ENCODE measurements at regions not wholly inside any gene's neighbourhood (a gene's known extent, or its start where the extent isn't known, plus 50 kb on each side); places are given as distances from the start of the nearest gene placed in this dataset.

DNA sequence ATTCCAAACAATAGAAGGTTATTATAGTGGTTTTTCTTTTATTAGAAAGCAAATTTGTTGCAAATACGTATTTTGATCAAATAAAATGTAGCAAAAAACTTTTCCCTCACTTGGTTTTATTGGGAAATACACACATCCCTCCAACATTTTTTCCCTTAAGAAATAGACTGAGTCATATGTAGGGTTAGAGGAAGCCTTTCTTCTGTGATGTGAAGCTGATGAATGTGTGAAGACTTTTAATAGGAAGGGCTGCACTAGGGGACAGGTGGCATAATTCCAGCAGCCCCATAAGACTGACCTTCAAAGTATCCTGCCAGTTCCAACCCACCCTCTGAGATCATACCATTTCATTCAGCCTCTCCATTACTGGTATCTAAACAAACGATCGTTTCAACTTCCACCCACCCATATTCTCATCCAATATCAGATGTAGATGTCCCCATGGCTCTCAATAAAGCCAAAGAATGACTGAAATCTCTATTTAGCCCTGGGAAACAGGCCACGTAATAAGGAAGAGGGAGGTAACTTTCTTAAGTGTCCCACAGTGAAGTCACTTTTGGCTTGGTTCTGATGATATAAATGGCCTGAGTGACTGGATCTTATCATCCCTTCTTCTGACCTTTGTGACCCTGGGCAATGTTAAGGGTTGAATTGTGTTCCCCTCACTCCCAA, 64.7 kb upstream of the LPAR1 start:
- TF ChIP-seq, protein P1, sequence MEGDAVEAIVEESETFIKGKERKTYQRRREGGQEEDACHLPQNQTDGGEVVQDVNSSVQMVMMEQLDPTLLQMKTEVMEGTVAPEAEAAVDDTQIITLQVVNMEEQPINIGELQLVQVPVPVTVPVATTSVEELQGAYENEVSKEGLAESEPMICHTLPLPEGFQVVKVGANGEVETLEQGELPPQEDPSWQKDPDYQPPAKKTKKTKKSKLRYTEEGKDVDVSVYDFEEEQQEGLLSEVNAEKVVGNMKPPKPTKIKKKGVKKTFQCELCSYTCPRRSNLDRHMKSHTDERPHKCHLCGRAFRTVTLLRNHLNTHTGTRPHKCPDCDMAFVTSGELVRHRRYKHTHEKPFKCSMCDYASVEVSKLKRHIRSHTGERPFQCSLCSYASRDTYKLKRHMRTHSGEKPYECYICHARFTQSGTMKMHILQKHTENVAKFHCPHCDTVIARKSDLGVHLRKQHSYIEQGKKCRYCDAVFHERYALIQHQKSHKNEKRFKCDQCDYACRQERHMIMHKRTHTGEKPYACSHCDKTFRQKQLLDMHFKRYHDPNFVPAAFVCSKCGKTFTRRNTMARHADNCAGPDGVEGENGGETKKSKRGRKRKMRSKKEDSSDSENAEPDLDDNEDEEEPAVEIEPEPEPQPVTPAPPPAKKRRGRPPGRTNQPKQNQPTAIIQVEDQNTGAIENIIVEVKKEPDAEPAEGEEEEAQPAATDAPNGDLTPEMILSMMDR (IDR thresholded peaks at IDR 0.05; ENCODE audit: low read depth, low read length, missing input control) = no peak
- TF ChIP-seq, protein P2, sequence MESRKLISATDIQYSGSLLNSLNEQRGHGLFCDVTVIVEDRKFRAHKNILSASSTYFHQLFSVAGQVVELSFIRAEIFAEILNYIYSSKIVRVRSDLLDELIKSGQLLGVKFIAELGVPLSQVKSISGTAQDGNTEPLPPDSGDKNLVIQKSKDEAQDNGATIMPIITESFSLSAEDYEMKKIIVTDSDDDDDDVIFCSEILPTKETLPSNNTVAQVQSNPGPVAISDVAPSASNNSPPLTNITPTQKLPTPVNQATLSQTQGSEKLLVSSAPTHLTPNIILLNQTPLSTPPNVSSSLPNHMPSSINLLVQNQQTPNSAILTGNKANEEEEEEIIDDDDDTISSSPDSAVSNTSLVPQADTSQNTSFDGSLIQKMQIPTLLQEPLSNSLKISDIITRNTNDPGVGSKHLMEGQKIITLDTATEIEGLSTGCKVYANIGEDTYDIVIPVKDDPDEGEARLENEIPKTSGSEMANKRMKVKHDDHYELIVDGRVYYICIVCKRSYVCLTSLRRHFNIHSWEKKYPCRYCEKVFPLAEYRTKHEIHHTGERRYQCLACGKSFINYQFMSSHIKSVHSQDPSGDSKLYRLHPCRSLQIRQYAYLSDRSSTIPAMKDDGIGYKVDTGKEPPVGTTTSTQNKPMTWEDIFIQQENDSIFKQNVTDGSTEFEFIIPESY (IDR thresholded peaks at IDR 0.05) = no peak
- TF ChIP-seq HNF4G (IDR thresholded peaks at IDR 0.05) = no peak
- no peak for TF ChIP-seq JUND (IDR thresholded peaks at IDR 0.05)
- TF ChIP-seq GABPA (IDR thresholded peaks at IDR 0.05 in 1 of 2, conservative IDR thresholded peaks at IDR 0.05 in 1 of 2) = no peak
- TF ChIP-seq, protein P3, sequence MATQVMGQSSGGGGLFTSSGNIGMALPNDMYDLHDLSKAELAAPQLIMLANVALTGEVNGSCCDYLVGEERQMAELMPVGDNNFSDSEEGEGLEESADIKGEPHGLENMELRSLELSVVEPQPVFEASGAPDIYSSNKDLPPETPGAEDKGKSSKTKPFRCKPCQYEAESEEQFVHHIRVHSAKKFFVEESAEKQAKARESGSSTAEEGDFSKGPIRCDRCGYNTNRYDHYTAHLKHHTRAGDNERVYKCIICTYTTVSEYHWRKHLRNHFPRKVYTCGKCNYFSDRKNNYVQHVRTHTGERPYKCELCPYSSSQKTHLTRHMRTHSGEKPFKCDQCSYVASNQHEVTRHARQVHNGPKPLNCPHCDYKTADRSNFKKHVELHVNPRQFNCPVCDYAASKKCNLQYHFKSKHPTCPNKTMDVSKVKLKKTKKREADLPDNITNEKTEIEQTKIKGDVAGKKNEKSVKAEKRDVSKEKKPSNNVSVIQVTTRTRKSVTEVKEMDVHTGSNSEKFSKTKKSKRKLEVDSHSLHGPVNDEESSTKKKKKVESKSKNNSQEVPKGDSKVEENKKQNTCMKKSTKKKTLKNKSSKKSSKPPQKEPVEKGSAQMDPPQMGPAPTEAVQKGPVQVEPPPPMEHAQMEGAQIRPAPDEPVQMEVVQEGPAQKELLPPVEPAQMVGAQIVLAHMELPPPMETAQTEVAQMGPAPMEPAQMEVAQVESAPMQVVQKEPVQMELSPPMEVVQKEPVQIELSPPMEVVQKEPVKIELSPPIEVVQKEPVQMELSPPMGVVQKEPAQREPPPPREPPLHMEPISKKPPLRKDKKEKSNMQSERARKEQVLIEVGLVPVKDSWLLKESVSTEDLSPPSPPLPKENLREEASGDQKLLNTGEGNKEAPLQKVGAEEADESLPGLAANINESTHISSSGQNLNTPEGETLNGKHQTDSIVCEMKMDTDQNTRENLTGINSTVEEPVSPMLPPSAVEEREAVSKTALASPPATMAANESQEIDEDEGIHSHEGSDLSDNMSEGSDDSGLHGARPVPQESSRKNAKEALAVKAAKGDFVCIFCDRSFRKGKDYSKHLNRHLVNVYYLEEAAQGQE (IDR thresholded peaks at IDR 0.05) = no peak
- TF ChIP-seq TAF1 (conservative IDR thresholded peaks at IDR 0.05) = no peak
- TF ChIP-seq RXRA (IDR thresholded peaks at IDR 0.05) = no peak

Measured in liver (tissue), 3 donors.